Stimulated activated CD4-positive, alpha-beta T cell treated with anti-CD3 and anti-CD28 coated beads, Interleukin-1b, Interleukin-23, amount 100 ng/mL, for 4 hours (primary cell): ENCODE measurements at regions not wholly inside any gene's neighbourhood (a gene's known extent, or its start where the extent isn't known, plus 50 kb on each side); places are given as distances from the start of the nearest gene placed in this dataset.
"Not testable (repeated sequence)": the region's sequence is repeated elsewhere in the genome, so short reads cannot be mapped to it uniquely, and the experiment has no call there.

Experiments used
- DNase-seq, 2 donors: peaks; one replicate each; pipeline ENCODE4 v3.0.0-alpha.2; 2020; ENCODE audit warnings: low read depth in 2 of 2

DNA sequence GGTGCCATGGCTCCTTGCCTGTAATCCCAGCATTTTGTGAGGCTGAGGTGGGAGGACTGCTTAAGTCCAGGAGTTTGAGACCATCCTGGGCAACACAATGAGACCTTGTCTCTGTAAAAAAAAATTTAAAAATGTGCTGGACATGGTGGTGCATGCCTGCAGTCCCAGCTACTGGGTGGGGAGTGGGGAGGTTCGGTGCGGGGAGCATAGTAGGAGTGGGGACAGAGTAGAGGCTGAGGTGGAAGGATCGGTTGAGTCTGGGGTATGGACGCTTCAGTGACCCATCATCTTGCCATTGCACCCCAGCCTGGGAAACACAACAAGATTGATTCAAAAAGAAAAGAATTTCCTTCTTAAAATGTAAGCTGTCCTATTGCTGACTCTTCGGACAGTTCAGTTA, 1490.0 kb upstream of the GBE1 start:
- no peak for DNase-seq

DNA sequence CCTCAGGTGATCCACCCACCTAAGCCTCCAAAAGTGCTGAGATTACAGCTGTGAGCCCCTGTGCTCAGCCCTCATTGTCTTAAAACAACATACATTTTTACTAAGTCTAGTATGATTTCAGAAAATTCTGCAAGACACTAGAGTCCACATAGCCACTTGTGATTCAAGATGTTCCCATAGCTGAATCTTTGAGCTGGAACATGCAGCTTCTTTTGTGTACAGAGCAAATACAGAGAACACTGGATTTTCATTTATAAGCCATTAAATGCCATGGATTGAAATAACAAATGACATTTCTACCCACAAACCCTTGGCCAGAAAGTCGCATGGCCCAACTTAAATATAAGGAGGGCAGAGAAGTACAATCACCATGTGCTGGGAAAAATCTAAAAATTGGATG, 1489.2 kb upstream of the GBE1 start:
- DNase-seq: no peak

DNA sequence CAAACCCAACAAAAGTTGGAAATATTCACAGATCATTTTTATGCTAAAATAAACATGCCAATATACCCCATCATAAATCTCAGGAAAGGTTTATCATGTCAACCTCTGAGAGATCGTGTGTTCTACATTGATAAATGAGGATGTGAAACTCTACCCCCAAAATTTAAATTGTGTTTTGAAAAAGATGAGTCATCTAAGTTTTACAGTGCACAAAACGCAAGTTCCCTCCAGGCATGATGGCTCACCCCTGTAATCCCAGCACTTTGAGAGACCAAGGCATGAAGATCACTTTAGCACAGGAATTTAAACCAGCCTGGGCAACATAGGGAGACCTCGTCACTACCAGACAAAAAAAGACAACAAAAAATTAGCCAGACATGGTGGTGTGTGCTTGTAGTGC, 1487.0 kb upstream of the GBE1 start:
- DNase-seq: no peak

DNA sequence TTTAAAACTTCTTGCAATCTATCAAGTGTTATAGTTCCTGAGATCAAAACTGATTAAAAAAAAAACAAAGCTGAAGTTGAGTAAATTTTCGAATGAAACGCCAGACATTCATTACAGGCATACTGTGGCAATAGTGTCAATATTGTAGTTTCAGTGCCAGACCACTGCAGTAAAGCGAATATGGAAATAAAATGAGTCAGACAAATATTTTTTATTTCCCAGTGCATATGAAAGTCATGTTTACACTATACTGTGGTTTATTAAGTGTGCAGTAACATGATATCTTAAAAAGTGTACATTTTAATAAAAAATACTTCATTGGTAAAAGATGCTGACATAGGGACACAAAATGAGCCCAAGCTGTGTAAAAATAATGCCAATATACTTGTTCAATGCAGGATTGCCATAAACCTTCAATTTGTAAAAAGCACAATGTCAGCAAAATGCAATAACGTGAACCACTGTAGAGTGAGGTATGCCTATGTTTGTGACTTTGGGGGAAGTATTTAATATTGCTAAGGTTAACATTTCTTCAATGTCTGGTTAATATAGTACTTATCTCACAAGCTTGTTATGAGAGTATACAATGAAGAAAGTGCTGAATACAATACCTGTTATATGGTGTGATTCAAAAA, 1473.9 kb upstream of the GBE1 start:
- no peak for DNase-seq

DNA sequence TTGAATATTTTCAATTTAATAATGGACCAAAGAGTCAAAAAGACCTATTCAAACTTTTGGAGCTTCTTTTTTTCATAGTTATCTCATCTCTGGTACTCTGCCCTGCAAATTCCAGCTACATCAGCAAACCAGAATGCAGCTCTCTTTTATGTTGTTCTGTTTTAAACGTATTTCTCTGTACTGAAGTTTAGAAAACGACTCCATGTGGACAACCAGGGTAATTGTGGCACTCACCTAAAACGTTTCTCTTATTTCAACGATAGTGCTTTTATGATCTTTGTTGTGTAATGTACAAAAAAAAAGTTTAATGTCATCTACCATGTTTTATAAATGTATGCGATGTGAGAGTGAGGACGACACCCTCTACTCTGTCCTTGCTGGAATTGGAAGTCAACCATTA, 1472.3 kb upstream of the GBE1 start:
- no peak for DNase-seq

DNA sequence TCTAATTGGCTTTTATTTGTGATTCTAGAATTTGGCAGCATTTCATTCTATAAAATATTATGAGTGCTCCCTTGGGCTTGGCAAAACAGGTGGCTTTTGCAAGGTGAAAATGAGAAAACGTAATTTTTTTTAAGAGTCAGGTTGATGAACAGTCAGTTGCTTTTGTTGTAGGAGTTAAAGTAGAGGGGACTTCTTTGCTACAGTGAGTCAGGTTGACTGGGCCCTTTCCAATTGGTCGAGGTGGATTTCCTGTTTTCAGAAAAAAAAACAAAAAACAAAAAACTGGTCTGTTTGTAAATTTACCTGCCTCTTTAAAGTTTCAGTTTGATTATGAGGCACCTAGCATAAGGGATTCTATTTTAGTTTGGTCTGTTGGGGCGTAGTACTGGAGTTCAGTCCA, 1469.4 kb upstream of the GBE1 start:
- DNase-seq: no peak

DNA sequence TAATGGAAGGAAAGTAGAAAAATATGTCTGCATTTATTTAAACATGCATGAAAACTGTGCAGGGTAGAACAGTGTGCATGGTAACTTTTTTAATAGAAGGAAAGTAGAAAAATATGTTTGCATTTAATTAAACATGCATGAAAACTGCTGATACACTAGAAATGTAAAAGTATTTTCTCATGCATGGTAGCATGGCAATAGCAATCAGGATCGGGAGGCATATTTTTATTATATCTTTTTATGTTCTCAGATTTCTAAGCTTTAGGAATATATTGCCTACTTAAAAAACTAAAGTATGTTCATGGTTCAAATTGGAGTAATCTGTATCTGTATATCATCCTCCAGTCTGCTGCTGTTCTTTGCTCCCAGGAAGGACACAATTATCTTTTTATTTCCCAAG, 1468.9 kb upstream of the GBE1 start:
- no peak for DNase-seq

DNA sequence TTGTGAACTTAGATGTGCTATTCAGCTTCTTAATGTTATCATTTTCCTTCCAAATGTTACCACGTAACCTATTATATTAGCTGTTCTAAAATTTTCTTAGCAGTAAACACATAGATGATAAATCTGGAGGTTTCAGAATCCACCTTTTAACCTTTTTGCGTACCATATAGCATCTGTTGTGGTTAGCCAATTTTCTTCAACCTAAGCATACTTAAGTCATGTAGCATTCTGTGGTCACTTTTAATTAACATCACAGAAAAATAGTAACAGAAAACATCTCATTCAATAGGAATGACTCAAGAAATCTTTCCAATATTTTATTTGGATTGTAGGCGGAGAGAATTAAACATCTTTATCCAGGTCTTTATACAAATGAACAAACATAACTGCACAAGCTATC, 1465.3 kb upstream of the GBE1 start:
- no peak for DNase-seq

DNA sequence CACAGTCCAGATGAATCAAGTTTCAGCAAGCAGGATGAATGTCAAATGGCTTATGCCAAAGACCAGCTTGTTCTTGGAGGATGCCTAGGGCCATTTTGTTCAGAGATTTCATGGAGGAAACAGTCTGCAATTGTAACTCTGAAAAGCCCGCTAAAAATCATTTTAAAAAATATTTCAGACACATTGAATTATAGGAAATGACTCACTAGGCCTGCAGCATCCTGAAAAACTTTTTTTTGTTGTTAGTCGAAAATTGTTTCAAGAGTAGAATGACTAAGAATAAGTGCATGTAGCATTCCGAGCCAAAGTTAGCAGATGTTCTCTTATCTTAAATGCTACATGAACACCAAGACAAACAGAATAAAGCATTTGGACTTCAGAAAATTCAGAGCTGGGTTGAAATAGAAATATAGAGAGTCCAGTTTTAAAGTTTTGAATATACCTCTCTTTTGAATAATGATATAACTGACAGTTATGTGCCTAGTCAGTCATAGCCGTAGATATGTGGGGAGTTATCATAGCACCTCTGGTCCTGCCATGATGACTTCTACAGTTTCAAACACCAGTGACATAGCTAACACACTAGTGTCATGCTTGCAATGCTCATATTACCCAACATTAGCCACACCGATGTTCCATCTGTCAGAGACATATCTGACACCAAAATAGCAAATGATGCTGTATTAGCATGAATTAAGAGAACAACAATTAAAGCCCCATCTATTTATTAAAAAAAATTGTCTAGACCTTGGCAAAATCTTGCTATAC, 1462.8 kb upstream of the GBE1 start:
- no peak for DNase-seq

DNA sequence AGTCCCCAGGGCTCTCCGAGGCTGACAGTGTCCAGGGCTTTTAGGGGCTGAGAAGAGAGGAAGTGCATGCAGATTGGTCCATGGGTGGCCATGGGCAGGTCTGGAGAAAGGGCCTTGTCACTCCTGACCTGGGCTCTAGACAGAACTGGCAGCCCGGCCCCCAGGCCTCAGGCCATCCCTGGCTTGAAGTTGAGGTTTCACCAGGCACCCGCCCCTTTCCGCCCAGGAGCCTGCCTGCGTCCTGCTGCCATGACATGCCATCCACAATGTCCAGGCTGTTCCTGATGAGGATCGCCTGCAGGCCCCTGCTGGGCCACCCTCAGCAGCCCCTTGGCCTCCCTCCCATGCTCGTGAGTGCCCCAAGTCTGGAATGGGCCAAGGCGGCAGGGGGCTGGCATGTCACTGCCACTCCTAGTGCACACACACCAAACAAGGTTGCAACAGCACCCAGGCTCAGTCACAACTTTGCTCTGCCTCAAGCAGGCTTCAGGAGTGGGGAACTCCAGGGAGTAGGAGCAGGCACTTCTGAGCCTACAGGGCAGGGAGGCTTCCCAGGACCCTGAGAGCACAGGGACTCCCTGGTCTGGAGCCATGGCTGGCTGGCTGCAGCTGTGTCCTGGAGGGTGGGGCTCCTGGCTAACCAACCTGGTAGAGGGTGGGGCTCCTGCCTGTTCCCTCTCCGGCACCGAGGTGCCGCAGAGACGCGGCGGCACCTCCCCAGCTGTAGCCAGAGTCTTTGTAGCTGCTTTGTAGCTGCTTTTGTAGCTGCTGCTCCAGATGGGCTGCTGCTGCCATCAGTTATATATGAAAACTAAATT, 1457.1 kb upstream of the GBE1 start:
- no peak for DNase-seq

DNA sequence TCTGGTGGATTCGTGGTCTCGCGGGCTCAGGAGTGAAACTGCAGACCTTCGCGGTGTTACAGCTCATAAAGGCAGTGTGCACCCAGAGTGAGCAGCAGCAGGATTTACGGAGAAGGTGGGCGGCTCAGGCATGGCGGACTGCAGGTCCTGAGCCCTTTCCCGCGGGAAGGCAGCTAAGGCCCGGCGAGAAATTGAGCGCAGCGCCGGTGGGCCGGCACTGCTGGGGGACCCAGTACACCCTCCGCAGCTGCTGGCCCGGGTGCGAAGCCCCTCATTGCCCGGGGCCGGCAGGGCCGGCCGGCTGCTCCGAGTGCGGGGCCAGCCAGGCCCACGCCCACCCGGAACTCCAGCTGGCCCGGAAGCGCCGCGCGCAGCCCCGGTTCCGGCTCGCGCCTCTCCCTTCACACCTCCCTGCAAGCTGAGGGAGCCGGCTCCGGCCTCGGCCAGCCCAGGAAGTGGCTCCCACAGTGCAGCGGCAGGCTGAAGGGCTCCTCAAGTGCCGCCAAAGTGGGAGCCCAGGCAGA, 1456.2 kb upstream of the GBE1 start:
- not testable (repeated sequence) for DNase-seq

DNA sequence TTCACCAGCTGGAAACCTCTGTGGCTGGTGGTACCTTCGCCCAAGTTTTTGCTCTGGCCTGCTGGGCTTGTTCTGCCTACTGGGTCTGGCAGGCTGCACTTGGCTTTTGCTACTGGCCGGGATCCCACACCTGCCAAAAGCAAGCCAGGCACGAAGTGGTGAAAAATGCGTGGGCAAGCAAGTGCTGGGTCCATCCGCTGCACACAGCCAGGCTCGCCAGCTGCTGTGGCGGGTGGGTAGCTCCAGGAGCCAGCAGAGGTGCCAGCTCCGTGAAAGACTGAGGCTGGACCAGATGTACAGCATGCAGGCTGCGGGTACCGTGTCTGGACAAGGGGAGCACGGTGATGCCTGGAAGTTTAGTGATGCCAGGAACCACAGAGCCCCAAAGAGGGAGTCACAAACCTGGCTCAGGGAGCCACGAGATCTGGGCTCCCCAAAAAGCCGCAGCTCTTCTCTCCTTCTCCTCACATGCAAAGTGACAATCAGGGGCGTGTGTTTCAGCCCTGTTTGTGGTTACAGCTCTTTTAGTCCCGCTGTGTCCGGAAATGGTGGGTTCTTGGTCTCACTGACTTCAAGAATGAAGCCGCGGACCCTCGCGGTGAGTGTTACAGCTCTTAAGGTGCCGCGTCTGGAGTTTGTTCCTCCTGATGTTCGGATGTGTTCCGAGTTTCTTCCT, 1455.6 kb upstream of the GBE1 start:
- no peak for DNase-seq

DNA sequence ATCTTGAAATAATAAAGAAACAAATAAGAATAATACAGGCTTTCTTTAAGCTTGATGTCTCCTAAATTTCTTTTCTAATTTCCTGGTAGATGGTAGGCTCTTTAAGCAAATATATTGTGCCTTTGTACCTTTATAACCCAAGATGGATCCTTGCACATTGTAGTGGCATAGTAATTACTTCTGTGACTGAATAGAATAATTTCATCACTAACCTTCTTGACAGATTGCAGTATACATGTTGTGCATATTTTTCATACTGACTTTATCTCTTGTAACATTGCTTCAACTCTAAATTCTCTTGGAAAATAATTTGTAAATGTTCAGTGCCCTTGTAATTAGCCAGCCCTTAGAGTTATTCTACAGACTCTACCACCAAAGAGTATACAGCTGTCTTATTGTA, 1433.8 kb upstream of the GBE1 start:
- DNase-seq: no peak

DNA sequence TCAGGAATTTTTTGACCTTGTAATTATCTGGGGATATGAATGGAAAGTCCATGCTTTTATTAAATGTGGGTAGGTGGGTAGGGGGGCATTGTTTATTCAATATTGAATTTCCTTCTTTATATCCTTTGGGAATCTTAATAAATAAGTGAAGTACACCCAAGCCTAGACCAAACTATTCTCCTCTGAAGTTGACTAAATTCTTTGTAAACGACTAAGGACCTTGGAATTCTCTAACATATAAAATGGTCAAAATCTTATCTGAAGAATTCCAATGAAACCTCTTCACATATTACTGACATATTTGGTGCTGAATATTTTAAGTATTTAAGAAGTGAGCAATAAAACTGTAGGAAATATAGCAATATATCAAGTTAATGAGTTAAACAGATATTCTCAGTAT, 1432.1 kb upstream of the GBE1 start:
- DNase-seq: no peak

DNA sequence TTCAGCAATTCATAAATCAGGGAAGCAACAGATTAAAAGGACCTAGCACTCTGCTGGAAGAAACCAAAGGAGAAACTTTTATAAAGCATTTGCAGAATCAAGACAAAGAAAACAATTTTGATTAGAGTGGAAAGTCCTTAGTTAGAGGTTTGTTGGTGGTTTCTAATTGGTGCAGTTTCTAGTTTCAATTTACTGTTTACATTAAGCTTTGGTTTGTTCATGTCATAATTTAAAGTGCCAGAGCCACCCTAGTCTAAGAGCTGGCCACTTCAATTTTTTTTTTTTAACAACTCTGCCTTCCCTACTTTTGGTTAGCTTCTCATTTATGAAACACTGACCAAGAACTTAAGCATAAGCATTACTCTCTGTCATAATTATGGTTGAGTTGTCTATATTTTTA, 1428.2 kb upstream of the GBE1 start:
- no peak for DNase-seq

DNA sequence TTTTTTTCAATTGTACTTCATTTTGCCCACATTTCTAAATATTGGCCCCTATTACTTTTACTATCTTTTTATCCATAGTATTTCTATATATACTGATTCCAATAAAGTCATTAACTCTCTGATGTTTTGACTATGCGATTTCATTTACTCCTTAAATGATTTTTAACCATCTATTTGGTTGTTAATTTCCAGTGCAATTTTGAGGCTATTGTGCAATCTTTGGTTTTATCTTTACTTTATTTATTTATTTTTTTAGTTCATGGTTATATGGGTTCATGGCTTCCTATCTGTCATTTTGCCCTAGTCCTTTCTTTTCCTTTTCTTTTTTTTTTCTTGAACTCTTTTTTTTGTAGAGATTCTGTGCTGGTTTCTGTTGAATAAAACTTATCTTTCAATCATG, 1408.0 kb upstream of the GBE1 start:
- no peak for DNase-seq

DNA sequence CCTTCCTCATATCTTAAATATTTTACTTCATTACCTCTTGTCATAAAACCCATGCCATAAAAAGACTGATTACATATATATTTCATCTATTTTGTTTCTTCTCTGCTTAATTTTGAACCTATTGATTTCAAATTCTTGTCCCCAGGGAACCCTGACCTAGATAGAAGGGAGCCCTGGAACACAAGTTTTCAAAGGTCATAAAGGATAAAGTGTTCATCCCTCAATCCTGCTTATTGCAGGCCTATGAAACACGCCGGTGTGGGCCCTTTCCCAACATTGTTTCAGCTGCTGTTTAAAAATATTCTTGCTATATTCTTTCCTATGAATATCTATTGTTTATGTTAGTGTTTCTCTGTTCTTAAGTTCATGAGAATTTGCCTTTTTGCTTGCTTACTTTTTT, 1389.5 kb upstream of the GBE1 start:
- DNase-seq: no peak

DNA sequence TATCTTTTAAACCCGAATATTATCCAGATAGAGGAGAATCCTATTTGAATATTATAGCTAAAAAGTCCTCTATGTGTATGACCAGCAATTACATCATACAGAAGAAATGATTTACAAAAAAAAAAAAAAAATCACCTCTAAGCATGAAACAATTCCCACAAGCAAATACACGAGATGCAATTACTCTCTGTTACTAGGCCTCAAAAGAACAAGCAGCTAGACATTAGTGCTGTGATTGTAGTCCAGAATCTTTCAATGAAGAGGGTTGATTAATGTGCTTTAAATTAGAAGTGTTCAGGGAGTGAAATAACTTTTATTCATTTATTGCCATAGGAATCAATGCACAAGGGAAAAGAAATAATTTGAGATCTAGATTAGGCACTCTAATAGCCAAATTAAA, 1379.5 kb upstream of the GBE1 start:
- DNase-seq: no peak

DNA sequence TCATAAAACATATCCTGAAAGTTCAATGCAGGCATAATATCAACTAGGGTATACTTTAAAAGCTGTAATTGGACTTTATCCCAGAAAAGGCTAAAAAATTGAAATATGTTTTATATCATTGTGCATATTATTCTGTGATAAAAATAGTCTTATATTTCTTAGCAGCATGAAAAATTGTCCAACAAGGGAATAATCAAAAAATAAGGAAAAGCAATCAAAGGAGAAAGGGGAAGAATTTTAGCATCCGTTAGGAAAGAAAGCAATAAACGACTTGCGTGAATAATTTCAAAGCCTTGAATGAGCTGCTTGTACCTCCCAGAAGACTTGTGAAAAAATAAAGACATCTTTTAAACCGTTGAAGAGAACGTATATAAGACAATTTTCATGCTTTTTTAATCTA, 1369.8 kb upstream of the GBE1 start:
- DNase-seq: no peak

DNA sequence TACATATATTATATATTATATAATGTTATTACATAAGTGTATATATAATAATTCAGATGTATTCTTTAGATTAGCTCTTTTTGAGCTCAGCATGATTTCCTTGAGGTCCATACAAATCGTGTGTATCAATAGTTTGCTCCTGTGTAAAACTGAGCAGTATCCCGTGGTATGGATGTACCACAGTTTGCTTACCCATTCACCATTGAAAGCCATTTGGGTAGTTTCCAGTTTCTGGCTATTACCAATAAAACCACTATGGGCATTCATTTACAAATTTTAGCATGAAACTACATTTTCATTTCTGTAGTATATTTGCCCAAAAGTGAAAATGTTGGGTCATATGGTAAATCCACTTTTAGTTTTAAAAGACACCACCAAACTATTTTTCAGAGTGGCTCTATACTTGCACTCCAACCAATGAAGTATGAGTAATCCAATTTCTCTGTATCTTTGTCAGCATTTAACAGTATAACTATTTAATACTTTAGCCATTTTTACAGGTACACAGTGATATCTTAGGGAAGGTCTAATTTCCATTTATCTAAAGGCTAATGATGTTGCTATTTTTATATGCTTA, 1361.4 kb upstream of the GBE1 start:
- no peak for DNase-seq

DNA sequence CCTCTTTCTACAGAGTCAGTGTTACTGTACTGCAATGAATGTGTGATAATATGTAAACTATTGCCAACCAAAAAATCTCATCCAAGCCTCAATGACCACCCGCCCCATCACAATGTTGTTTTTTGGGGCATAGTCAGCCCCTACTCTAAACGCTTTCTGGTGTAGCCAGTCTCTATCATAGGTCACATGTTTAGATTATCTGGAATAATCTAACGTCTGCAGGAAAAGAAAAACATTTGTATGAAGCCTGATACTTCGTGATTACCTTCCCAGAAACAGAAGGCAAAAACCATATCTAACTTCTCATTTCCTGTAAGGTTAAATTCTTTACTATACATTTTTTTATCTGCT, 1331.8 kb upstream of the GBE1 start:
- DNase-seq: no peak
